ENCODE measurements at regions not wholly inside any gene's neighbourhood (a gene's known extent, or its start where the extent isn't known, plus 50 kb on each side); places are given as distances from the start of the nearest gene placed in this dataset.

GRCh38 chr12:124496584-124496983 is 70.8 kb downstream of the NCOR2 start:
- no peak for TF ChIP-seq CTCF (IDR thresholded peaks at IDR 0.05)
- no peak for TF ChIP-seq POLR2A (IDR thresholded peaks at IDR 0.05)
